DMS114 treated with DMSO at 0.1 percent for 48 hours (cell line): ENCODE measurements at regions not wholly inside any gene's neighbourhood (a gene's known extent, or its start where the extent isn't known, plus 50 kb on each side); places are given as distances from the start of the nearest gene placed in this dataset.
"Not testable (repeated sequence)": the region's sequence is repeated elsewhere in the genome, so short reads cannot be mapped to it uniquely, and the experiment has no call there.

Experiments used
- DNase-seq: peaks from one replicate; lab custom pipeline; 2025; ENCODE audit not compliant: unreplicated experiment; lab: John Stamatoyannopoulos, UW

DNA sequence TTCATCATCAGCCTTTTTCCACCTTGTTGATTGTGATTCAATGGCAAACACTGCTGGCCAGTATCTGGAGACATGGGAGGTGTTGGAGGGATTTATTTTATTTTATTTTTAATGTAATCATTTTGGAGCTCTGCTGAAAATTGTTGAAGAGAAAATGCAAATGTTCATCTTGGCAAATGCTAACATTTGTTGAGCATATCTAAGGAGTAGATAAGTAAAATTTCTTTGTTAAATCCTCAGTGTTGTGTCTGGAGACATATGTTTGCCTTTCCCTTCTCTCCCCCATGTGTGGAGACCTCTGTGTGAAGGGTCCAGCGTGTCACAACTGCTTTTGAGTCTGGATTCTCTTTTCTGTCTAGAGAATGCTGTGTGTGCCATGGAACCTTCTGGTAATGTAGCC is 300.3 kb downstream of the FZD1 start:
- no peak for DNase-seq

- DNase-seq, result no peak
These were observed 301.5 kb downstream of the FZD1 start for GRCh38 chr7:91565499-91566401.

DNA sequence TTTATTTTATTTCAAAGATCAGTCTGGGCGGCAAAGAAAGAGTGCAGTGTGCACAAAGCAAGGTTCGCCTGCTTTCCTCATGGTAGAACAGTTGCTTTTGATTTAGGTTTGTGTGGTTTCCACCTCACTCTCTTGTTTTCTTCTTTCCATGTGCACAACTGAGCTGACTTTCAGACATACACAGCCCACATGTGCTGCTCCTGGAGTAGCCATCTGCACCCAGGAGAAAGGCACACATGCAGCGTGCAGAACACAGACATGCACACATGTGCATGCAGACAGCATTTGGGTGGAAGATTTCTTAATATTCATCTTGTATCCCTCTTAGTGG is 302.1 kb downstream of the FZD1 start:
- no peak for DNase-seq

- no peak for DNase-seq
These were observed 303.1 kb downstream of the FZD1 start for GRCh38 chr7:91567081-91568012.

DNA sequence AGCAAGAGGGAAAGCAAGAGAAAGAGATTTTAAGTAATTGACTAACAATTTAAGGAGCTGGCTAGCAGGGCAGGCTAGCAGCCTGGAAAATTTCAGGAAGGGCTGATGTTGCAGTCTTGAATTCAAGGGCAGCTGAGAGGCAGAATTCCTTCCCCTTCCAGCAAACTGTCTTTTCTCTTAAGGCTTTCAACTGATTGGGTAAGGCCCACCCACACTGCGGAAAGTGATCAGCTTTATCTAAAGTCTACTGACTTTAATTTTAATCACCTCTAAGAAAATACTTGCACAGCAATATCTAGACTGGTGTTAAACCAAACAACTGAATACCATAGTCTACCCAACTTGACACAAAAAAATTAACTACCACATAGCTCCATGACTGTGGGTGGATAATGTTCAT is 303.9 kb downstream of the FZD1 start:
- no peak for DNase-seq

GRCh38 chr7:91569728-91570457 is 305.7 kb downstream of the FZD1 start:
- DNase-seq, result no peak

GRCh38 chr7:91570560-91570959 is 306.3 kb downstream of the FZD1 start:
- no peak for DNase-seq

GRCh38 chr7:91571601-91572000 is 307.4 kb downstream of the FZD1 start:
- no peak for DNase-seq

DNA sequence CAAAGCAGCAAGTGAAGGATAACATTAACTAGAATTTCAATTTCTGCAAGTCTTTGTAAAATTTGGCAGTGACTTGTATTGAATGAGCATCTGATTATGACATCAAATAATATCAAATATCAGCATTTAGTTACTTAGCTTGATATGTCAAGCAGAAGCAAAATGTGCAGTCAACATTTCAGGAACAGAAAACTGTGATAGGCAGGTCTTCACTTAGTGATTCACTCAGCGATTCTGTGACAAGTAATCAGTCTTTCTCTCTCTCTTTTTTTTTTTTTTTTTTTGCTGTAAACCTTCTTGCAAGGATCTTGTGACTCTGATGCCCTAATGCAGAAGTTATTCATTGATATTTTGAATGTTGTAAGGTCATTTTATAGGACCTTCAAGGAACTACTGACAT is 307.1 kb downstream of the MTERF1 start:
- no peak for DNase-seq

DNA sequence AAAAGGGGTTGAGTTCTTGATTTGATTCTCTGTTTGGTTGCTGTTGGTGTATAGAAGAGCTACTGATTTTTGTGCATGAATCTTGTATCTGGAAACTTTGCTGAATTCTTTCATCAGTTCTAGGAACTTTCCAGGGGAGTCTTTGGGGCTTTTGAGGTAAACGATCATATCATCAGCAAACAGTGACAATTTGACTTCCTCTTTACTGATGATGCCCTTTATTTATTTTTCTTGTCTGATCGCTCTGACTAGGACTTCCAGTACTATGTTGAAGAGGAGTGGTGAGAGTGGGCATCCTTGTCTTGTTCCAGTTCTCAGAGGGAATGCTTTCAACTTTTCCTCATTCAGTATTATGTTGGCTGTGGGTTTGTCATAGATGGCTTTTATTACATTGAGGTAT is 304.0 kb downstream of the MTERF1 start:
- DNase-seq, result not testable (repeated sequence)

DNA sequence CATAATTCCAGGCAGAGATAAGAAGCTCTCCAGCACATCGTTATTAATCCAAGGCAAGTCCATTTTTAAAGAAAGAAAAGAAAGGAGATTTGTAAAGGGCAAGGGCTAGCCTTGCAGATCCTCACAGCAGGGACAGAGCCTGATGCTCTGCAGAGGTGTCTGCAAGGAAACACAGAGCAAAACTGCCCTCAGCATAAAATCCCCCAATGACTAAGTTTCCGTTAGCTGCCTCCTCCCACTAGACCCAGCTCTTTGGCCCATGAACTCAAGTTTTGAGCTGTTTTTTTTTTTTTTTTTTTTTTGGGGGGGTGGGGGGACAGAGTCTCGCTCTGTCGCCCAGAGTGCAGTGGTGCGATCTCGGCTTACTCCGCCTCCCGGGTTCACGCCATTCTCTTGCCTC is 300.7 kb downstream of the MTERF1 start:
- DNase-seq, result no peak

GRCh38 chr7:91582799-91583477 is 297.6 kb downstream of the MTERF1 start:
- DNase-seq, result no peak

GRCh38 chr7:91596287-91596686 is 284.2 kb downstream of the MTERF1 start:
- DNase-seq, result no peak

DNA sequence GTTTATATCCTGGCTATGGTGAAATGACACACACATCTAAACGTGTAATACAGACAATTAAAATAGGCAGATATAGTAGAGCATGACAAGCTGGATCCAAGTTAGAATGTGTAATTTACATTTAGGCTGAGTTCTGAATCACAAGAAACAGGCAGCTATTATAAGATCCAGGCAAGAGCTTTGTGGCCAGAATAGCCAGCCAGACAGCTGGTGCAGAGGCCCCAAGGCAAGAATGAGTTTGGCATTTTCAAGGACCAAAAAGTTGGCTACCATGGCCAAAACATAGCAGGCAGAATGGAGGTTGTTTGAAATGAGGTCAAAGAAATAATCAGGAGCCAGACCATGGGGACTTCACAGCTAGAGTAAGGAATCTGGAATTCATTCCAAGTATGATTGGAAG is 281.7 kb downstream of the MTERF1 start:
- no peak for DNase-seq

- no peak for DNase-seq
These were observed 280.4 kb downstream of the MTERF1 start for GRCh38 chr7:91600112-91600511.

DNA sequence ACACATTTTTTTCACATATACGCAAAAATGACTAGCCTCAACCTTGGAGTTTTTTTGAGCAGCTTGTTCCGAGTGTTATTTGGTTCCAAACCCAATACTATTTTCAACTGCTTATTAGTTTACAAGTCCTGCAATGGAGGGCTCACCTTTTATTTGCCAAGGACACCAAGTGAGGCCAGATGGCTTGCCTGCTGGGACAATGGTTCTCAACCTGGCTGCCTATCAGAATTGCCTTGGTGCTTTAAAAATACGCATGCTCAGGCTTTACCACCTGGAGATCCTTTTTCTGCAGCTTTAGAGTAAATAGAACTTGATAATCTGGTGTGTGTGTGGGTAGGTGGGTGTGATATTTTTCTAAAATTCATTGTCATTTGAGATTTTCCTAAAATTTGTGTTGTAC is 276.8 kb downstream of the MTERF1 start:
- DNase-seq, result no peak

GRCh38 chr7:91608606-91609005 is 271.9 kb downstream of the MTERF1 start:
- DNase-seq, result no peak

DNA sequence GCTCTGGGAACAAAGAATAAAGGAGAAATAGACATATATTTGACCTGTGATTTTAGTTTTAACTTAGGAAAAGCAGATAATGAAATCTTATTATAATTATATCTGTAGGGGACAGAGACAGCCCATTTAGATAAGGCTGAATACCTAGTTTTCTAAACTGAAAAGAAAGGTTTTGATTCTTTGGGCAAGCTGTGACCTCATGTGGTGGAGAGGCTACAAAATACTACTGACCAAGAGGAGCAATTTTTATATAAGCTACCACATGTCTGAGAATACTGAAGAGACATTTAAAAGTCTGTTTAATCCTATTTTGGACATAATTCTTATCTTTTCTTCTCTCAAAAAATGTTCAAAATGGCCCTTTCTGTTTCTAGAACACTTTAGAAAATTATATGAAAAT is 271.0 kb downstream of the MTERF1 start:
- DNase-seq, result no peak

- DNase-seq, result no peak
These were observed 266.1 kb downstream of the MTERF1 start for GRCh38 chr7:91614431-91614830.

- DNase-seq, result no peak
These were observed 261.4 kb downstream of the MTERF1 start for GRCh38 chr7:91618776-91619765.
